ENCODE measurements at regions not wholly inside any gene's neighbourhood (a gene's known extent, or its start where the extent isn't known, plus 50 kb on each side); places are given as distances from the start of the nearest gene placed in this dataset.

DNA sequence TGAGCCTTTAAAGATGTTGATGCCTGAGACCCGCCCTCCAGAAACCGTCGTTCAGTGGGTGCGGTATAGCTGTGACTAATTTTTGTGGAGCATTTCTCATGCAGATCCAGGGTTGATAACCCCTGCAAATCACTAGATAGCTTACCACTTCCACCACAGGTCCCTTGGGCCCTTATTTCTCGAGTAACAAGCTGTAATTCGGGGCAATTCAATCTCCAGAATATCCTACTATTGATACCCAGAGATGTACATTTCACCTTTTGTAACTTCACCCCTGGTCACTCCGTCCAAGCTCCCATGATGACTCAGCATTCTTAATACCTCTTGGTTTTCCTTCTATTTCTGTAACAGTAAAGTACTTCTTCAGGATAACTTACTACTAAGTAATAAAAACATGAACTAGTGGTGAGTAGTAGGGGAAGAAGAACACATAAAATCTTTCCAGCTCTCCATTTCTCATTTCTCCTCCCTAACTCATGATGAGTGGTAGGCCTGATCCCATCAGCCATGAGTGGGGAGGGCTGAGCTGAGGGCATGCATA, 71.9 kb upstream of the UBL3 start:
- 71% methylated on average over 6 of the region's 7 CpGs for WGBS (ENCODE audit: insufficient coverage)
- POLR2A ChIA-PET: no interaction called here
- CTCF ChIA-PET: interaction anchor here (1.4 to 8.3 kb wide), 5 partner anchors 10 to 414 kb away, joined by 5 to 246 read pairs (median 18); no protein-coding TSS in a partner anchor

DNA sequence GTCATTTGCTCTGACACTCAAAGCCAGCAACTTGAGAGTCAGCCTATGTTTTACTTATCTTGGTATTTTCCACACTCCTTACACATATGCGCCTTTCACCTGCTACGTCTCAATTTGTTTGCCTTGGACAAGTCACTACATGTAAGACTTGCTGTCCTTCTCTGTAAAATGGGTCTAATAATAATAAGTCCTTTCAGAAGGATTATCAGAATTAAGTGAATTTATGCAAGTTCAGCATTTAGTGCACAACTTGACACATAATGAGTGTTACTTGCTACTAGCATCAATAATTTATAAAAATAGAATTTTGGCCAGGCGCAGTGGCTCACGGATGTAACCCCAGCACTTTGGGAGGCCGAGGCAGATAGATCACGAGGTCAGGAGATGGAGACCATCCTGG, 71.1 kb upstream of the UBL3 start:
- no peak overlapping the region for H3K27ac Mint-ChIP-seq
- Histone ChIP-seq H4K20me1 (ENCODE audit: control insufficient read depth, insufficient read depth, low read length, poor library complexity, severe bottlenecking) (no peaks in the 10 kb centered on the region), H3K4me3 (ENCODE audit: control extremely low read depth in 1 of 5, extremely low read depth in 1 of 5, insufficient read depth in 1 of 5, low read depth in 2 of 5, low read length in 4 of 5) (no peak overlapping the region), H3K79me2 (ENCODE audit: control insufficient read depth, insufficient read depth, low read length) (no peaks in the 10 kb centered on the region), H2AFZ (ENCODE audit: insufficient read depth, low read depth, low read length, poor library complexity, severe bottlenecking) (no peak overlapping the region), H3K27me3 (replicated peaks in 1 of 4; ENCODE audit: control extremely low read depth in 1 of 4, control insufficient read depth in 3 of 4, insufficient read depth in 4 of 4, low read length in 3 of 4) (peaks cover 0 to 7% (median 0%) of the 10 kb centered on the region in 4 experiments), H3K36me3 (replicated peaks in 1 of 2; ENCODE audit: control extremely low read depth in 1 of 2, control insufficient read depth in 1 of 2, extremely low read depth in 1 of 2, insufficient read depth in 2 of 2, low read length in 1 of 2) (no peaks in the 10 kb centered on the region), H3K4me2 (replicated peaks; ENCODE audit: low read depth, low read length, poor library complexity, severe bottlenecking) (no peak overlapping the region), H3K4me1 (ENCODE audit: control insufficient read depth in 2 of 2, insufficient read depth in 2 of 2, low read length in 2 of 2) (peaks cover 0 to 4% of the 10 kb centered on the region in 2 donors), H3K27ac (ENCODE audit: low read length in 2 of 2) (no peak overlapping the region), H3K9me3 (ENCODE audit: control extremely low read depth in 1 of 3, control insufficient read depth in 2 of 3, insufficient read depth in 1 of 3, low read length in 2 of 3) (no peaks in the 10 kb centered on the region), H3K9ac (ENCODE audit: low read length) (no peak overlapping the region)
- WGBS (ENCODE audit: insufficient coverage): no CpG with 5 or more reads among the region's 6 CpGs
- no peaks in the 10 kb centered on the region for H3K9me3 Mint-ChIP-seq (ENCODE audit: insufficient read depth)
- ATAC-seq (ENCODE audit: low read depth): no peak
- DNase-seq: no peak
- no peak overlapping the region for H3K4me3 Mint-ChIP-seq
- no peak for TF ChIP-seq EZH2 (IDR thresholded peaks at IDR 0.05; ENCODE audit: borderline replicate concordance, insufficient read depth, low read depth, low read length, poor library complexity, severe bottlenecking)
- TF ChIP-seq, protein P1, sequence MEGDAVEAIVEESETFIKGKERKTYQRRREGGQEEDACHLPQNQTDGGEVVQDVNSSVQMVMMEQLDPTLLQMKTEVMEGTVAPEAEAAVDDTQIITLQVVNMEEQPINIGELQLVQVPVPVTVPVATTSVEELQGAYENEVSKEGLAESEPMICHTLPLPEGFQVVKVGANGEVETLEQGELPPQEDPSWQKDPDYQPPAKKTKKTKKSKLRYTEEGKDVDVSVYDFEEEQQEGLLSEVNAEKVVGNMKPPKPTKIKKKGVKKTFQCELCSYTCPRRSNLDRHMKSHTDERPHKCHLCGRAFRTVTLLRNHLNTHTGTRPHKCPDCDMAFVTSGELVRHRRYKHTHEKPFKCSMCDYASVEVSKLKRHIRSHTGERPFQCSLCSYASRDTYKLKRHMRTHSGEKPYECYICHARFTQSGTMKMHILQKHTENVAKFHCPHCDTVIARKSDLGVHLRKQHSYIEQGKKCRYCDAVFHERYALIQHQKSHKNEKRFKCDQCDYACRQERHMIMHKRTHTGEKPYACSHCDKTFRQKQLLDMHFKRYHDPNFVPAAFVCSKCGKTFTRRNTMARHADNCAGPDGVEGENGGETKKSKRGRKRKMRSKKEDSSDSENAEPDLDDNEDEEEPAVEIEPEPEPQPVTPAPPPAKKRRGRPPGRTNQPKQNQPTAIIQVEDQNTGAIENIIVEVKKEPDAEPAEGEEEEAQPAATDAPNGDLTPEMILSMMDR (IDR thresholded peaks at IDR 0.05): no peak
- POLR2A ChIA-PET: no interaction called here
- intact Hi-C loops (cut with micrococcal nuclease): loop anchor here (10.0 kb wide), 1 partner anchor 193 kb away; no protein-coding TSS in a partner anchor
- H3K4me1 Mint-ChIP-seq: no peaks in the 10 kb centered on the region
- CTCF ChIA-PET: interaction anchor here (1.4 to 8.3 kb wide), 4 partner anchors 9 to 191 kb away, joined by 5 to 246 read pairs (median 12); no protein-coding TSS in a partner anchor
- peaks cover 12% of the 10 kb centered on the region for H3K27me3 Mint-ChIP-seq

More for the DNA sequence above, 71.9 kb upstream of the UBL3 start:
- H3K27ac Mint-ChIP-seq: no peak overlapping the region
- TF ChIP-seq EZH2 (IDR thresholded peaks at IDR 0.05; ENCODE audit: borderline replicate concordance, insufficient read depth, low read depth, low read length, poor library complexity, severe bottlenecking): no peak
- TF ChIP-seq, protein P1 (IDR thresholded peaks at IDR 0.05): no peak
- H3K27me3 ChIP-seq (replicated peaks in 1 of 4; ENCODE audit: control extremely low read depth in 1 of 4, control insufficient read depth in 3 of 4, insufficient read depth in 4 of 4, low read length in 3 of 4): peaks cover 0 to 7% (median 0%) of the 10 kb centered on the region in 4 experiments
- H3K4me3 ChIP-seq (ENCODE audit: control extremely low read depth in 1 of 5, extremely low read depth in 1 of 5, insufficient read depth in 1 of 5, low read depth in 2 of 5, low read length in 4 of 5): no peak overlapping the region
- no peak overlapping the region for H3K27ac ChIP-seq (ENCODE audit: low read length in 2 of 2)
- H3K79me2 ChIP-seq (ENCODE audit: control insufficient read depth, insufficient read depth, low read length): no peaks in the 10 kb centered on the region
- H3K4me3 Mint-ChIP-seq: no peak overlapping the region
- no peak overlapping the region for H3K4me2 ChIP-seq (replicated peaks; ENCODE audit: low read depth, low read length, poor library complexity, severe bottlenecking)
- peaks cover 0 to 4% of the 10 kb centered on the region in 2 donors for H3K4me1 ChIP-seq (ENCODE audit: control insufficient read depth in 2 of 2, insufficient read depth in 2 of 2, low read length in 2 of 2)
- peaks cover 12% of the 10 kb centered on the region for H3K27me3 Mint-ChIP-seq
- ATAC-seq (ENCODE audit: low read depth) (no peak), DNase-seq (no peak)
- H4K20me1 ChIP-seq (ENCODE audit: control insufficient read depth, insufficient read depth, low read length, poor library complexity, severe bottlenecking): no peaks in the 10 kb centered on the region
- no peak overlapping the region for H3K9ac ChIP-seq (ENCODE audit: low read length)
- no peaks in the 10 kb centered on the region for H3K9me3 ChIP-seq (ENCODE audit: control extremely low read depth in 1 of 3, control insufficient read depth in 2 of 3, insufficient read depth in 1 of 3, low read length in 2 of 3)
- no peaks in the 10 kb centered on the region for H3K4me1 Mint-ChIP-seq
- H2AFZ ChIP-seq (ENCODE audit: insufficient read depth, low read depth, low read length, poor library complexity, severe bottlenecking): no peak overlapping the region
- intact Hi-C loops (cut with micrococcal nuclease): loop anchor here (10.0 kb wide), 1 partner anchor 192 kb away; no protein-coding TSS in a partner anchor
- no peaks in the 10 kb centered on the region for H3K36me3 ChIP-seq (replicated peaks in 1 of 2; ENCODE audit: control extremely low read depth in 1 of 2, control insufficient read depth in 1 of 2, extremely low read depth in 1 of 2, insufficient read depth in 2 of 2, low read length in 1 of 2)
- no peaks in the 10 kb centered on the region for H3K9me3 Mint-ChIP-seq (ENCODE audit: insufficient read depth)

All from B cell (primary cell).